NCI-H1105 (cell line): ENCODE measurements at regions not wholly inside any gene's neighbourhood (a gene's known extent, or its start where the extent isn't known, plus 50 kb on each side); places are given as distances from the start of the nearest gene placed in this dataset.

Experiments used
- DNase-seq: peaks from one replicate; lab custom pipeline; 2025; lab: John Stamatoyannopoulos, UW

- no peak for DNase-seq
Measured at GRCh38 chr2:81550277-81550676, 1245.7 kb upstream of the LRRTM1 start.

- no peak for DNase-seq
Measured at GRCh38 chr2:81549646-81550045, 1245.1 kb upstream of the LRRTM1 start.

DNA sequence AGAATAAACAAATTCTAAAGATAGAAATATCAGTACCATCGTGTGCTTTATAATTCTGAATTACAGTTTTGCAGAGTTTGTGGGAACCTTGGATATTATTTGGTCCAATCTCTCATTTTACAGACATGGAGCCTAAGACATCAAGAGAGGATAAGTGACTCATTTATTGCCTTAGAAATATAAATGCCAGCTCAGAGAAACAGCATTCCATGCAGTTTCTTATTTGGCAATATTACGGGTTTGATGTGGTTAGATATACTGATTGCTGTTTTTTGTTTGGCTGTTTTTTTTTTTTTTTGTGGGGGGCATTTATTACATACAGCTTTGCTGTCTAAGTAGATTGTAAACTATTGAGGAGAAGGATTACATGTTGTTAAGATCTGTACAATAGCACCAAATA, 1241.1 kb upstream of the LRRTM1 start:
- DNase-seq = no peak

DNA sequence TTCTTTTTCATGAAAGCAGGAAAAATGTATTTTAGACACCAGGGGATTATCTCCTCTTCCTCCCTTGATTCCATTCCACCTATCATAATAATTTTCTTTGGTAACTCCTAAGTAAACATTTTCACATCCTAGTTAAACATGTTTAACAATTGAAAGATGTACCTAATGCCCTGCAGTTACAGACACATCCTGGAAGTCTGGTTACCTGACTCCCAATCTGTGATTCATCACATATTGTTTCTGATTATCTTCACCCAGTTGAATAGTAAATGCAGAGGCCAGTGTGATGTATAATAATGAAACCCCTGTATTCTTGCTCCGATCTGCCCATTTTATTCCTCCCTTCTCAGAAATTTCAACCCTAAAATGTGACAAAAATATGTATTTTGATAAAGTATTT, 1237.6 kb upstream of the LRRTM1 start:
- no peak for DNase-seq

DNA sequence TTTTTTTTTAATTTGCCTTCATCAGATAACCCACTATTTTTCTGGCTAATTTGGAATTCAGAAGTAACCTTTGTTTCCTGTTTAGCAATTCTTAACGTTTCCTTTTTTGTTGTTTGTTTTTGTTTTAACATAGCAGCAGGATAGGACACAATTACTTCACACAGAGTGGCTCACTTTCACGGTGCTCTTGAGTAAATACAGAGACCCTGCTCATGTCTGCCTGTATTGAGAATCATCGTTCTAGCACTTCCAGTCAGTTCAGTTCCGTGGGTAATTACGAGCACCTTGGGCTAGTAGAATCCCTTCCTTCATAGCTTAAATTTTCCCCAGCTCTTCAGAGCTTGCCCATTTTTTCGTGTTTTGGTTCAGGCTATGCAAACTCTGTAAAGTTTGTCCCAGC, 1225.4 kb upstream of the LRRTM1 start:
- no peak for DNase-seq

DNA sequence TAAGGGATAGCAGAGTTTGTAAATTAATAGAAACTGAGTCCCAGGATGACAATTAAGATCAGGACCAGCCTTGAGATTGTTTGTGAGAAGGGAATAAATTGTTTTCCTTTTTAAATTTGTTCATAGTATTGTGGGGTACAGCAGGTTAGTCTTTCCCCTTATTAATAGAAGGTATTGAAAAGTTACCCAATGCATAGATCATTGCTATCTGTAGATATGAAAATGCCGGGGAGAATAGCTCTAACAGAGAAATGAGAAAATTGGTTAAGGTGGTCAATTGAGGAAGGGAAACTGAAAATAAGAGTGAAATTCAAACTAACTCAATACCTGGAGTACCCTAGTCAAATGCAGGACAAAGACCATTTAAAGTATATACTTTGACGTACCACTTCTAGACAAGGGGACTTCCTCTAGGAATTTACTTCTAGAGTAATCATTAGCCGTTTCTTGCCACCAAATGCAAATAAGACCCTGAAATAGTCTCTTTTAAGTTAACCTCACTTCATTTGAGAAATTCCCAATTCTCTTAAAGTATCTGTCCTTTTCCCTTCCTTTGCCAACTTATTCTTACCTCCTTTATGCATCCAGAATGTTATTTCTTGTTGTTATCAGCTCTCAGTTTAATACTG, 1224.4 kb upstream of the LRRTM1 start:
- DNase-seq = no peak

DNA sequence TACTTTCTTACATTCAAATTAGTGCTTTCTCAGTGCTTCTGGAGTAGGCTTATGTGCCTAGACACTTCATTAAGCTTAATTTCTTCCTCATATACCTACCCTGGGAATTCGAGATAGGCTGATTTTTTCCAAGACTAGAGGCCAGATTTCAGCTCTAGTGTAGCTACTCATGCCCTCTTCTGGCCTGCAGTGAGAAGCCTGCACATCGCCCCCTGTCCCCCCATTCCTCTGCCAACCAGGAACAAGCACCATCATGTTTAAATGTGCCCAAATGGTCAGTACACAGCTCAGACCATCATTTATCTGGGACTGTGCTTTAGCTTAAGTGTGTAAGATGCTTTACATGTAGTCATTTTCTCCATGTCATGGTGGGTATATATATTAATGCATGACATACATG, 1218.8 kb upstream of the LRRTM1 start:
- no peak for DNase-seq

DNA sequence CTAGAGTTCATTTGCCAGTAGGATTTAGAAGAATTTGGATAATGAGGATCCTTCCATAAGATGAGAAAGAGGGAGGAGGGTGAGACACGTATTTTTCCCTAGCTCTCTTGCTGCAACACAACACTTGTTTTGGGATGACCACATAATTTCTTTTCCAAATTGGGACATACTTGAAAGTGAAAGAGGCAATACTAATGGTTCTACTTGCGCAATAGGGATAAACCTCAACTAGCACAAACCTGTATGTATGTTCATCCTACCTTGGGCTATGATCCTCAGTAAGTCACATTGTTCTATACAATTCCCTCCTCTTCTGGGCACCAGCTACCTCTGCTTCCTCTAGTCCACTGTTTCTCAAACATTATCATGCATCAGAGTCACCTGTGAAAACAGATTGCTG, 1208.8 kb upstream of the LRRTM1 start:
- DNase-seq = no peak

DNA sequence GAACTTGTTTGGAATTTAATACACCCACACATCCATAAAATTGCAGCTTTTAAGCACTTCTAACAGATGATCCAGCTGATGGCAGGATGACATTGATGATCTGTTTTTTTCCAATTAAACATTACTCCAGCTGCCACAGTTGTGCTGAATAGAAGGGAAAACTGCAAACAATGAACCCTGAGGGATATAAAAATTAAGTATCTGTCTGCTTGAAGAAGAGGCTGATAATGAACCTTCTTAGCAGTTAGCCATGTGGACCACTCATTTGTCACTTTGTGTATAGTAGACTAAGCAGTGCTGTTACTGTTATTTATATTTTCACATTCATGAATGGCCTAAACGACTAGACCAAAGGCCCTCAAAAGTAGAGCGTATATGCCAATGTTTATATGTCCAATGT, 1201.0 kb upstream of the LRRTM1 start:
- DNase-seq = no peak

DNA sequence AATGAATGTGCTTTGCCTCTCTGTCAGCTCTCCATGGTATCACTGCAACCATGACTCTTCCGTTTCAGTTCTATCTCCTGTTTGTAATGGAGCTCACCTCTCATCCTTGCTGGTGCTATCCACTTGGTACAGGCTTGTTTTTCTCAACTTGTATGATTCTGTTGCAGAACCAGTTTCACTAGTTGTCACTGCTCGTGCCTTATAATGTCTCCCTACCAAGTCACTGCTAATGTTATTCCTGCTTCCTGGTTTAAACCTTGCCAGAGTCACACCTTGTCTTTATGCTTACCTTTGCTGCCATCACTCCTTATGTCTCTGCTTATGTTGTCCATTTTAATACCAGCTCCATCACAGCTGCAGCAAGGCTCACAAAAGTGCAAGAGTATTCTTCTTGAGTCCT, 1191.0 kb upstream of the LRRTM1 start:
- DNase-seq = no peak

DNA sequence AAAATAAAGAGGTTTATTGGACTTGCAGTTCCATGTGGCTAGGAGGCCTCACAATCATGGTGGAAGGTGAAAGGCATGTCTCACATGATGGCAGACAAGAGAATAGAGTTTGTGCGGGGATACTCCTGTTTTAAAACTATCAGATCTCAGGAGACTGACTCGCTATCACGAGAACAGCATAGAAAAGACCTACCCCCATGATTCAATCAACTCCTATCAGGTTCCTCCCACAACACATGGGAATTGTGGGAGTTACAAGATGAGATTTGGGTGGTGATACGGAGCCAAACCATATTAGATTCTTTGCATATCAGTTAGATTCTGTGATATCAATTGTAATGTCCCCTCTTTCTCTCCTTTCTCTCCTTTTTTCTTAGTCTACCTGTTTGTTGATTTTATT, 1178.7 kb upstream of the LRRTM1 start:
- no peak for DNase-seq

DNA sequence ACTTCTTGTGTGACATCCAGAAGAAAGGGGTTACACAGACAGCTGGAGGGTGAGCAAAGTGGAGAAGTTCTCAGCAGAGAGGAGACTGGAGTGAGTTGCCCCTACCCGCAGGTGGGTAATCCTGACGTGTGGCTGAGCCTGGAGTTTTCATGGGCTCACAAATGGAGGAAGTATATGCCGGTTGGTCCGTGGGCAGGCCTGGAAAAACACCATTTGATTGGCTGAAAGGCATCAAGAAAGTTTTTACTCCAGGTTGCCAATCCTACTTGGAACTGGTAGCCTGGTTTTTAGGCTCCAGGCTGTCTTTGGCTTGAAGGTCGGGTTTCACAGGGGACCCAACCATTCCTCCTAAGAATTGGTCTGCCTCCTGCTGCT, 1177.4 kb upstream of the LRRTM1 start:
- DNase-seq = no peak

- DNase-seq = no peak
Measured at GRCh38 chr2:81481242-81481993, 1176.9 kb upstream of the LRRTM1 start.

GRCh38 chr2:81467096-81467495, 1162.5 kb upstream of the LRRTM1 start:
- DNase-seq = no peak

DNA sequence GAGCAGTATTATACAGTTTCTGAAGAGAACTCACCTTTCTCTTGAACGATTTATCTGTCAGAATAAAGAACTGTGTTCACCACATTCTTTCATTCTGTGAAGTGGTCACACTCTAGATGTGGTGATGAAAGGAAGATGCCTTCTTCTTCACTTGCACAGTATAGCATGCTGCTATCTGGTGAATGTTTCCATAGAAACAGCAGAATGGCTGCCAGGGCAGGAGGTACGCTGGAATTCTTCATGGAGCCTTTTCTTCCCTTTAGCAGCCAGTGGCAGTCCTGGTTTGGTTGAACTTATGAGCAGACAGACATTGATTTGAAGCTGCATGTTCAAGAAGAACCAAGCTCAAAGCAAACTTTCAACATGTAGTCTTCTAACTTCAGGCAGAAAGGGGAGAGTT, 1157.9 kb upstream of the LRRTM1 start:
- DNase-seq = no peak

DNA sequence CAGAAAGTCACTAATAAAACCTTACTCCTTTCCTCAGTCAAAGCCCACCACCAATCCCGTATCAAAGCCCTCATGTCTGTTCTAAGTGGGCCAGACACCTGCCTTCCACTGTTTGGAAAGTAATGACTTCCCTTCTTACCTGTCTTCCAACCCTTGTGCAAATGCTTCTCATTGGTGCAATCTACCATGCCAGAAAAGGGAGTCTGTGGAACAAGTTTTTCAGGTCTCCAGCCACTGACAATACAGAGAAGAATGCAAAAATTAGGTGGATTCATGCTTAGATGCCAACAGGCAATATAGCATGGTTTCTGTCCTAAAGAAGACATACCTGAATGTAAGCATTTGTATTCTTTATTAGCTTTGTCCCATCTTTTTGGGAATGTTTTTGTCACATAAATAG, 1140.6 kb upstream of the LRRTM1 start:
- no peak for DNase-seq

DNA sequence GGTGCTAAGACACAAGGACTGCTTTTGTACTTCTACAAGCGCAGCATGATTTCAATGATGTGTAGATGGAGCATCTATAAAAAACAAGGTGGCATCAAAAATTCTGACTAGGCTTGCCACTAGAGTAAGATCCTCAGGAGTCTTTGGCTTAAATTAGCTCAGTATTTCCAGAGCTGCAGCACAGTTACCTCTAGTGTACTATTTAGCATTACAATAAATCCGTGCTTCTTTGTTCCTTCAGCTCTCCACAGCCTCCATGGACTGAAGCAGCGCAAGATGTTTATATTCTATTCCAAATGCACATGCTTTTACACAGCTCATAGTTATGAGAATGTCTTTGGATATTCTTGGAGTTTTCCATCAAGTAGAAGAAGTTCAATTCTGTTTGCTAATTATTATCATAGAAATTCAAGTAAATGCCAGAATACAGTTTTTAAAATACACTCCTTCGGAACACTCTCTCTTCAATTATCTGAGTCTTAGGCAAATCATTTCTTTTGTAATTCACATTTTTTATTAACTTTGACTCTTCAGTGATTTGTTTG, 1133.0 kb upstream of the LRRTM1 start:
- DNase-seq = no peak

DNA sequence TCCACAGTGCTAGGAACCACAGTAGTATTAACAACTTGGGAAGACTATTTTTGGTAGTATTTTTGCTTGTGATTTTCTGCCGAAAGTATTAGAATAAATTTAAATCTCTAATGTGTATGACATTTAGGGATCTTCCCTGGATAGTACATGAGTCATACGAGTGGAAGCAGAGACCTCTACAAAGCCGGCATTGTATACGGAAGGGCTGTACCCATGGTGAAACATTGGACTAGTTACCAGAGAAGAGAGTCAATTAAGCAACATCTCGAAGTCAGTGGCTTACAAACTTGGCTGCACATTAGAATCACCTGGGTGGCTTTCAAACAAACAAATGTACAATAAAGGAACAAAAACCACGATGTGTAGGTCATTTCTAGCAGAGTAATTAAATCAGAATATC, 1131.7 kb upstream of the LRRTM1 start:
- no peak for DNase-seq

GRCh38 chr2:81412681-81413080, 1108.1 kb upstream of the LRRTM1 start:
- DNase-seq = no peak

- no peak for DNase-seq
Measured at GRCh38 chr2:81403508-81403907, 1099.0 kb upstream of the LRRTM1 start.

DNA sequence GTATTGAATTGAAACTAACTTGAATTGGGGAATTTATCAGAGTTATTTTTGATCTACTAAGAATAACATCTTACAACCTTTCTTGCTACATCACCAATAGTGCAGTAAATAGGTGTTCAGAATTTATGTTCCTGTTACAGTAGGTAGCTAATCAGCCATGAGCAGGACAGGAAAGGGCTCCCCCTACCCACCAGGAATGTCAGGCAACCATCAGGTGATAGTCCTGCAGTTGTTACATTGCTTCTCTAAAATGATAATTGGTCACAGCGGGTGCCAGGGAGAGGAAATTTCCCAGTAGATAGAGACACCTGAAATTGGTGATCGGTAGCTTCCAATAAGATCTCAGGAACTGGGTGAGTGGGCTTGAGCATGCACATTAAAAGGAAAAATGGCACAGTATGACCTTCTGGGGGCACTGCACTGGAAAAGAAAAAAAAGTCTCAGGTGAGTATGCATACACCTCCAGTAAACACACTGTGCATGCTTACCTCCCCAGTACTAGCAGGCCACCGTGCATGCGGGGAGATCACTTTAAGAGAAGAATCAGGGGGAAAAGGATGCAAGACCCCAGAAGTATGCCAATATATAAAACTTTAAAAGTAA, 1092.0 kb upstream of the LRRTM1 start:
- DNase-seq = no peak

DNA sequence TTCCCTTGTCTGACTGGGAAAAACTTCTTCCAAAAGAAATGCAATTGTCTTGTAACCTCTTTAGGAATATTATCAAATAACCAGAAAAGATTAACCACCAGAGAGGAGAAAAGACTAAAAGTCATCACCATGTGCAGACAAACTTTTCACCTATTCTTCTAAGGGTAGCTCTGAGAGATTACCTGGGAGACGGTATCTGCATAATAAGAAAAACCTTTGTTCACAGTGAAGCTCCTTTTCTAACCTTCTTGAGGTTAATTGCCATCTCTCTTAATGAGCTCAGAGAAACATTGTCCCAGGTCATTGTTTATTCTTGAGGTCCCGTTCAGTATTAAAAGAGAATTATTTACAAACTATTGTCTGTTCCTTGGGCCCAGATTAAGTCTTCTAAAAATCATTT, 1091.2 kb upstream of the LRRTM1 start:
- DNase-seq = no peak

- DNase-seq = no peak
Measured at GRCh38 chr2:81389203-81389602, 1084.7 kb upstream of the LRRTM1 start.
